ENCODE measurements at regions not wholly inside any gene's neighbourhood (a gene's known extent, or its start where the extent isn't known, plus 50 kb on each side); places are given as distances from the start of the nearest gene placed in this dataset.
"Not testable (repeated sequence)": the region's sequence is repeated elsewhere in the genome, so short reads cannot be mapped to it uniquely, and the experiment has no call there.

DNA sequence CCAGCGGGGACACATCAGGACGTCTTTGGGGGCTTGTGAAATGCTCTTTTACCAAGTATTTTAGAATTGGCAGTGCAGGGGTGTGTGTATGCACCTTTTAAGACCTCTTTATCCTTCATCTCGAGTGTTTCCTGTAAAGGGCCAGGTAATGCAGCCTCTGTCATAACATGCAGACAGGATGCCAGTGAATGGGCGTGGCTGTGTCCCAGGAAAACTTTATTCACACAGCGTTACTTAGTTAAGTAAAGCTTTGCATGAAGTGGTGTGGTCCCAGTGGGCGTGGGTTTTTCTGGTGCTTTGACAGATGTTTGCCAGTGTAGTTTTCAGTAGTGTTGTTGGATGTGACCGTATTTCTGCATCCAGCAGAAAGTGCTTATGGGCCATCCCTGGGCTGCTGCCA is 70.3 kb upstream of the FAN1 start:
- H3K9me3 ChIP-seq; H3K4me3 ChIP-seq; H3K27me3 ChIP-seq (ENCODE audit: low read depth); in situ Hi-C loops (cut with MboI; ENCODE audit: low sequenced_read_pairs); H3K36me3 ChIP-seq (replicated peaks); DNase-seq (ENCODE audit: low spot score in 2 of 2); H3K4me1 ChIP-seq: not testable (repeated sequence)

- H3K27me3 ChIP-seq (ENCODE audit: low read depth); H3K4me1 ChIP-seq; H3K36me3 ChIP-seq (replicated peaks); DNase-seq (ENCODE audit: low spot score in 2 of 2); in situ Hi-C loops (cut with MboI; ENCODE audit: low sequenced_read_pairs); H3K4me3 ChIP-seq; H3K9me3 ChIP-seq: not testable (repeated sequence)
These were observed 62.1 kb upstream of the FAN1 start for GRCh38 chr15:30841639-30842038.

GRCh38 chr15:30842798-30843472 is 60.8 kb upstream of the FAN1 start:
- in situ Hi-C loops (cut with MboI; ENCODE audit: low sequenced_read_pairs); H3K9me3 ChIP-seq; H3K36me3 ChIP-seq (replicated peaks); H3K4me3 ChIP-seq; H3K27me3 ChIP-seq (ENCODE audit: low read depth); H3K4me1 ChIP-seq; DNase-seq (ENCODE audit: low spot score in 2 of 2): not testable (repeated sequence)

DNA sequence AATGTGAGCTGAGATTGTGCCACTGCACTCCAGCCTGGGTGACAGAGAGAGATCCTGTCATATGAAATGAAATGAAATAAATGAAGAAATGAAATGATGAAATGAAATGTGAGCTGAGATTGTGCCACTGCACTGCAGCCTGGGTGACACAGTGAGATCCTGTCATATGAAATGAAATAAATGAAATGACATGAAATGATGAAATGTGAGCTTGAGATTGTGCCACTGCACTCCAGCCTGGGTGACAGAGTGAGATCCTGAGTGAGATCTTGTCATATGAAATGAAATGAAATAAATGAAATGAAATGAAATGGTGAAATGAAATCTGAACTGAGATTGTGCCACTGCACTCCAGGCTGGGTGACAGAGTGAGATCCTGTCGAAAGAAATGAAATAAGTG is 58.2 kb upstream of the FAN1 start:
- H3K36me3 ChIP-seq (replicated peaks); H3K27me3 ChIP-seq (ENCODE audit: low read depth); H3K4me1 ChIP-seq; in situ Hi-C loops (cut with MboI; ENCODE audit: low sequenced_read_pairs); H3K9me3 ChIP-seq; H3K4me3 ChIP-seq; DNase-seq (ENCODE audit: low spot score in 2 of 2): not testable (repeated sequence)

All from HAP-1 (cell line).